ENCODE measurements at regions not wholly inside any gene's neighbourhood (a gene's known extent, or its start where the extent isn't known, plus 50 kb on each side); places are given as distances from the start of the nearest gene placed in this dataset.
"Not testable (repeated sequence)": the region's sequence is repeated elsewhere in the genome, so short reads cannot be mapped to it uniquely, and the experiment has no call there.

- no peak for DNase-seq (ENCODE audit: low spot score)
Observed at GRCh38 chr5:19233573-19233972, 754.4 kb downstream of the CDH18 start.

GRCh38 chr5:19235101-19235584, 752.9 kb downstream of the CDH18 start:
- DNase-seq (ENCODE audit: low spot score): no peak

GRCh38 chr5:19240170-19240569, 747.8 kb downstream of the CDH18 start:
- DNase-seq (ENCODE audit: low spot score): no peak

- DNase-seq (ENCODE audit: low spot score): no peak
Observed at GRCh38 chr5:19241690-19242089, 746.3 kb downstream of the CDH18 start.

GRCh38 chr5:19246191-19246590, 741.8 kb downstream of the CDH18 start:
- not testable (repeated sequence) for DNase-seq (ENCODE audit: low spot score)

- no peak for DNase-seq (ENCODE audit: low spot score)
Observed at GRCh38 chr5:19247302-19247701, 740.7 kb downstream of the CDH18 start.

GRCh38 chr5:19256036-19256435, 732.0 kb downstream of the CDH18 start:
- DNase-seq (ENCODE audit: low spot score): no peak

- DNase-seq (ENCODE audit: low spot score): no peak
Observed at GRCh38 chr5:19258686-19259085, 729.3 kb downstream of the CDH18 start.

GRCh38 chr5:19261879-19262278, 726.1 kb downstream of the CDH18 start:
- DNase-seq (ENCODE audit: low spot score): no peak

GRCh38 chr5:19264821-19265220, 723.2 kb downstream of the CDH18 start:
- DNase-seq (ENCODE audit: low spot score): no peak

GRCh38 chr5:19266791-19267190, 721.2 kb downstream of the CDH18 start:
- no peak for DNase-seq (ENCODE audit: low spot score)

GRCh38 chr5:19270153-19270552, 717.8 kb downstream of the CDH18 start:
- peak; percentile 10 for DNase-seq (ENCODE audit: low spot score)

GRCh38 chr5:19274578-19274977, 713.4 kb downstream of the CDH18 start:
- DNase-seq (ENCODE audit: low spot score): no peak

GRCh38 chr5:19285286-19285685, 702.7 kb downstream of the CDH18 start:
- DNase-seq (ENCODE audit: low spot score): no peak

- DNase-seq (ENCODE audit: low spot score): not testable (repeated sequence)
Observed at GRCh38 chr5:19287548-19288277, 700.3 kb downstream of the CDH18 start.

GRCh38 chr5:19288311-19288710, 699.7 kb downstream of the CDH18 start:
- not testable (repeated sequence) for DNase-seq (ENCODE audit: low spot score)

- DNase-seq (ENCODE audit: low spot score): no peak
Observed at GRCh38 chr5:19297934-19298333, 690.1 kb downstream of the CDH18 start.

- DNase-seq (ENCODE audit: low spot score): no peak
Observed at GRCh38 chr5:19301271-19301670, 686.7 kb downstream of the CDH18 start.

- no peak for DNase-seq (ENCODE audit: low spot score)
Observed at GRCh38 chr5:19314840-19315239, 673.2 kb downstream of the CDH18 start.

- no peak for DNase-seq (ENCODE audit: low spot score)
Observed at GRCh38 chr5:19319252-19319651, 668.7 kb downstream of the CDH18 start.

- no peak for DNase-seq (ENCODE audit: low spot score)
Observed at GRCh38 chr5:19322716-19323485, 665.1 kb downstream of the CDH18 start.

- no peak for DNase-seq (ENCODE audit: low spot score)
Observed at GRCh38 chr5:19334278-19334677, 653.7 kb downstream of the CDH18 start.

GRCh38 chr5:19342942-19343341, 645.1 kb downstream of the CDH18 start:
- no peak for DNase-seq (ENCODE audit: low spot score)
